Activated CD8-positive, alpha-beta memory T cell treated with anti-CD3 and anti-CD28 coated beads, Interleukin-2, amount 10 ng/mL, durations not matched to agents 7 days and 5 days (primary cell): ENCODE measurements at regions not wholly inside any gene's neighbourhood (a gene's known extent, or its start where the extent isn't known, plus 50 kb on each side); places are given as distances from the start of the nearest gene placed in this dataset.

Experiments
- ATAC-seq: fragments of 150-1000 bp; cut with Tn5 transposase; one replicate; pipeline ENCODE4 v1.10.0; 2021; ENCODE audit warnings: moderate library complexity
- CTCF ChIA-PET: fragments of 350-600 bp; sonication (Branson Sonifier 250); formaldehyde crosslinking; loops from one replicate; lab custom pipeline; 2021; ENCODE audit warnings: antibody characterized with exemption; lab: Charles Lee
- DNase-seq: peaks from one replicate; pipeline ENCODE4 v3.0.0-alpha.2; 2020
- H3K27ac Mint-ChIP-seq: one replicate; pipeline ENCODE4 v1.8.0; 2021; ENCODE audit warnings: mild to moderate bottlenecking, mixed read lengths
- H3K27me3 Mint-ChIP-seq: one replicate; pipeline ENCODE4 v1.8.0; 2021; ENCODE audit warnings: mixed read lengths
- H3K36me3 Mint-ChIP-seq: one replicate; pipeline ENCODE4 v1.8.0; 2021; ENCODE audit warnings: mild to moderate bottlenecking, mixed read lengths
- H3K4me1 Mint-ChIP-seq: one replicate; pipeline ENCODE4 v1.8.0; 2021; ENCODE audit warnings: mixed read lengths
- H3K4me3 Mint-ChIP-seq: one replicate; pipeline ENCODE4 v1.8.0; 2021; ENCODE audit warnings: mild to moderate bottlenecking, moderate library complexity, mixed read lengths
- H3K9me3 Mint-ChIP-seq: one replicate; pipeline ENCODE4 v1.8.0; 2022; ENCODE audit warnings: low read depth, mixed read lengths

GRCh38 chr15:39270934-39271333, 309.9 kb upstream of the THBS1 start:
- Mint-ChIP-seq H3K36me3 (no peaks in the 10 kb centered on the region), H3K4me3 (no peak overlapping the region), H3K9me3 (no peaks in the 10 kb centered on the region), H3K27ac (no peak overlapping the region), H3K4me1 (no peaks in the 10 kb centered on the region), H3K27me3 (peaks cover 18% of the 10 kb centered on the region)
- ATAC-seq (no peak), DNase-seq (no peak)
- CTCF ChIA-PET = no interaction called here

DNA sequence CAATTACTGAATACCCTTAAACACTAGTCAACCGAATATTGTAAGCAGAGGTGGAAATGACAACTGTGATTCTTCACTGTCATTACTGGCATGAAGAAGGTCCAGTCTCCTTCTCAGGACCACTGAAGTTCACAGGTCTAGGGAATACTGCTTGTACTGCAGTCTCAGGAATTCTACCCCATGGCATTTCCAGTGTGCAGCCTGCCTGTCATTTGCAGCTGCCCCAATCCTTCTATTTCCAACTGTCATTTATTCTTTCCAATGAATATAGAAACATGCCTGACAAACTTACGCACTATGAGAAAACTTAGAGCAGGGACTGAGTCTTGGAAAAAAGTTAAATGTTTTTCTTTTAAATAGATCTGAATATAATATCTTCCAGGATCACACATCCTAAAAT, 308.0 kb upstream of the THBS1 start:
- CTCF ChIA-PET = no interaction called here
- no peak for ATAC-seq
- Mint-ChIP-seq H3K4me3 (no peak overlapping the region), H3K4me1 (no peaks in the 10 kb centered on the region), H3K36me3 (no peaks in the 10 kb centered on the region), H3K27me3 (peaks cover 16% of the 10 kb centered on the region), H3K27ac (no peak overlapping the region), H3K9me3 (no peaks in the 10 kb centered on the region)
- no peak for DNase-seq

DNA sequence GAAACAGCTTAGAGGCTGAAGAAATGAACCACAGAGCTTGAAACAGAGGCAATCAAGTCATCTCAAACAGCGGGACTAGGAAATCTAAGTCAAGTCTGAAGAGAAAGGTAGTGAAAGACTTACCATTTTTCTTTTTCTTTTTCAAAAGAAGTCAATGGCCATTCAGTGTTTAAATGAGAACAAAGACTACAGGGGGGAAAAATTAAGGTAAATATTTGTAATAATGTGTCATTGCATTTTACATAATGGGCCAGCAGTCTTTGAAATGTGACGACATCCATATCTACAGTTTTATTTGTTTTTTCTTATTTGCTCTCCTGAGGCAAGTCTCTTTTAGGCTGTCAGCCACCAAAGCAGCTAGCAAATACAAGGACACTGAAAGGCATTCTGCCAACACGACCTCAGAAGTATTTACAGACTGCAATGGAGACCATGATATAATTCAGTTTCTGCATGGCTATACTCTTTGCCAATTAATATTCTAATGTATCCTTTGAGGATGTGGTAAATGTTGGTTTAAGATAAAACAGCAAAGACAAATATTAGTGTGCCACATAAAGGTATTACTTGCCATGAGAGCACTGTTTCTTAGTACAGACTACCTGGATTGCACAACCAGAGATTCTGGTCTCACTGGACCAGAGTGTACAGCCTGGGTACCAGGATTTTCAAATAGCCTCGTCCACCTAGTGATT, 307.0 kb upstream of the THBS1 start:
- CTCF ChIA-PET = no interaction called here
- no peaks in the 10 kb centered on the region for H3K4me1 Mint-ChIP-seq
- DNase-seq (no peak), ATAC-seq (no peak)
- H3K36me3 Mint-ChIP-seq = no peaks in the 10 kb centered on the region
- no peaks in the 10 kb centered on the region for H3K9me3 Mint-ChIP-seq
- H3K27me3 Mint-ChIP-seq = peaks cover 14% of the 10 kb centered on the region
- H3K27ac Mint-ChIP-seq = no peak overlapping the region
- H3K4me3 Mint-ChIP-seq = no peak overlapping the region

DNA sequence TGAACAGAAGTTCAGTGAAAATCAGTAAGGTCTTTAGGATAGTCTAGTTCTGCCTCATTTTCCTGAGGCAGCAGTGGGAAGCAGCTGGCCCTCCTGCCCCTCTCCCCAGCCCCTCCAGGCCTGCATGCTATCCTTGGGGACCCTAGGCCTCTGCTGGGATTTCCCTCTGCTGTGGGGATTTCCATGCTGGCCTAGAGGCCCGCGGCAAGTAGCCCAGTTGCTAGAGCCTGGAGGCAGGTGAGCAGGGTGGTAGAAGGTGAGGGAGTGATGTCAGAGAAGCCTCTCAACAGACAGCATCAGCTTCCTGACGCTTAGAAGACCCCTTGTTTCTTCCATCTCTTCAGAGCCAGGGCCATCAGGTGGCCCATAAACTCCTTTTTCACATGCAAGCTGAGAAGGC, 305.8 kb upstream of the THBS1 start:
- no peak overlapping the region for H3K27ac Mint-ChIP-seq
- CTCF ChIA-PET = no interaction called here
- ATAC-seq (no peak), DNase-seq (no peak)
- no peak overlapping the region for H3K4me3 Mint-ChIP-seq
- no peaks in the 10 kb centered on the region for H3K36me3 Mint-ChIP-seq
- H3K27me3 Mint-ChIP-seq = peaks cover 12% of the 10 kb centered on the region
- H3K9me3 Mint-ChIP-seq = no peaks in the 10 kb centered on the region
- no peaks in the 10 kb centered on the region for H3K4me1 Mint-ChIP-seq

DNA sequence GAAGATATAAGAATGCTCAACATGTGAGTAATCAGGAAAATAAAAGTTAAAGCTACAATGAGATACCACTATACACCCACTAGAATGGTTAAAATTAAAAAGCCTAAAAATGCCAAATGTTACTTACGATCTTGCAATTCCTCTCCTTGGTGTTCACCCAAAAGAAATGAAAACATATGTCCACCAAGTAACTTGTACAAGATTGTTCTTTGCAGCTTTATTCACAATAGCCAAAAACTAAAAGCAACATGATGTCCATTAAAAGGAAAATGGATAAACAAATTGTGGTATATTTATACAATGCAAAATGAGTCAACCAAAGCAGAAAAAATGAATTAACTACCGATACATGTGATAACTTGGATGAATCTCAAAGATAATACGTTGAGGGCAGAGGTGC, 301.6 kb upstream of the THBS1 start:
- Mint-ChIP-seq H3K27me3 (peaks cover 22% of the 10 kb centered on the region), H3K36me3 (no peaks in the 10 kb centered on the region), H3K9me3 (no peaks in the 10 kb centered on the region), H3K4me3 (no peak overlapping the region), H3K27ac (no peak overlapping the region), H3K4me1 (no peaks in the 10 kb centered on the region)
- ATAC-seq (no peak), DNase-seq (no peak)
- CTCF ChIA-PET = no interaction called here

DNA sequence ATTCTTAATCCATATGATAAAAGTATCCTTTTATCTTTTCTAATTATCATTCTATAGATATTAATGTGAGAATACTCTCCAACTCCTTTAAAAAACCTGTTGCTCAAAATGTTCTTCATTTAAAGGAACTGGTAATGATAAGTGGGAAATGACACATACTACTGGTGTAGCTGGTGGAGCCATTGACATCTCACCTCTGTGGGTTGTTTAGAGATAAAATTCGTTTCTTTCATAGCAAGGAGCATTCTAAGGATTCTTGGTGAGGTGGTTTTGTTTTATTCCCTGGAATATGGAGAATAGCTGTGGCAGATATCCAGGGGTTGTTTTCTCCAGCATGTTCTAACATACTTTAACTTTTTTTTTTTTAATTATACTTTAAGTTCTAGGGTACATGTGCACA, 299.8 kb upstream of the THBS1 start:
- no peak for ATAC-seq
- no peak overlapping the region for H3K27ac Mint-ChIP-seq
- DNase-seq = no peak
- peaks cover 35% of the 10 kb centered on the region for H3K27me3 Mint-ChIP-seq
- H3K4me1 Mint-ChIP-seq = no peaks in the 10 kb centered on the region
- CTCF ChIA-PET = no interaction called here
- H3K4me3 Mint-ChIP-seq = no peak overlapping the region
- no peaks in the 10 kb centered on the region for H3K36me3 Mint-ChIP-seq
- H3K9me3 Mint-ChIP-seq = no peaks in the 10 kb centered on the region

DNA sequence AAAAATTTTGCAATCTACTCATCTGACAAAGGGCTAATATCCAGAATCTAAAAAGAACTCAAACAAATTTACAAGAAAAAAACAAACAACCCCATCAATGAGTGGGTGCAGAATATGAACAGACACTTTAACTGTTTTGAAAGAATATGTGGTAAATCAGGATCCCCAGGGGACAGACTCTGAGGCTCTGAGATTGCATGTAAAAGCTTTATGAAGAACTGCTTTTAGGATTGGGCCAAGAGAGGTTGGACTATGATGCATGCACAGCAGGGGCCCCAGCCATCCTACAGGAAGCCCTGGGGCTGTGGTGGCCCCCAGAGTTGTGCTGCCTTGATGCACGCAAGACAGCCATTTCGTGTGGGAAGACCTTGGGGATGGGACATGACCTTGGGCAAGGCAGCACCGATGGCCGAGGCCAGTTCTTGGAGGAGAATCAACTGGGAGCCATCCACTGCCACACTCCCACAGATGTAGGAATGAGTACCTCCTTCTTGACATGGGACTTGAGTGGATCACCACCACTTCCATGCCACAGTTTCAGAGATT, 298.1 kb upstream of the THBS1 start:
- Mint-ChIP-seq H3K4me3 (no peak overlapping the region), H3K9me3 (no peaks in the 10 kb centered on the region), H3K36me3 (no peaks in the 10 kb centered on the region), H3K4me1 (no peaks in the 10 kb centered on the region), H3K27ac (no peak overlapping the region), H3K27me3 (peaks cover 46% of the 10 kb centered on the region)
- no peak for ATAC-seq
- CTCF ChIA-PET = no interaction called here
- no peak for DNase-seq

DNA sequence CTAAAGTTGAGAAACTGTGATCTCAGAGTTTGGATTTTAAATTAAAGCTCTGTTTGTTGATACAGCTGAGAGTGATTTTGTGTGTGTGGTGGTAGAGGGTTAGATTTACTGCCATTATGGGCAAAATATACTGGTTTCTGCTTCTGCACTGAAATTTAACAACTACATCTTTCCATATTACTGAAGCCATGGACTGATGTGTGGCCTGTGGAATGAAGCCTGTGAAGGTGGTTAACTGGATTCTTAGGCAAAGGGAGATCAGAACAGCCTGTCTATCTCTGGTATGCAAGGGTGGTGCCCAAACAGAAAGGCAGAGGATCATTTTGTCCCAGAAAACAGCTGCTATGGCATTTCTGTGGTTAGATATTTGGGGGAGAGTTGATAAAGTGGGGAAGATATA, 297.3 kb upstream of the THBS1 start:
- DNase-seq (no peak), ATAC-seq (no peak)
- Mint-ChIP-seq H3K36me3 (no peaks in the 10 kb centered on the region), H3K4me1 (no peaks in the 10 kb centered on the region), H3K9me3 (no peaks in the 10 kb centered on the region), H3K27me3 (peaks cover 49% of the 10 kb centered on the region), H3K27ac (no peak overlapping the region), H3K4me3 (no peak overlapping the region)
- CTCF ChIA-PET = no interaction called here

GRCh38 chr15:39285071-39285470, 295.8 kb upstream of the THBS1 start:
- CTCF ChIA-PET = no interaction called here
- ATAC-seq = no peak
- no peak for DNase-seq
- H3K4me1 Mint-ChIP-seq = no peaks in the 10 kb centered on the region
- H3K27ac Mint-ChIP-seq = no peak overlapping the region
- no peaks in the 10 kb centered on the region for H3K9me3 Mint-ChIP-seq
- H3K27me3 Mint-ChIP-seq = peaks cover 49% of the 10 kb centered on the region
- no peak overlapping the region for H3K4me3 Mint-ChIP-seq
- no peaks in the 10 kb centered on the region for H3K36me3 Mint-ChIP-seq

GRCh38 chr15:39285663-39286062, 295.2 kb upstream of the THBS1 start:
- no peak for DNase-seq
- H3K9me3 Mint-ChIP-seq = no peaks in the 10 kb centered on the region

DNA sequence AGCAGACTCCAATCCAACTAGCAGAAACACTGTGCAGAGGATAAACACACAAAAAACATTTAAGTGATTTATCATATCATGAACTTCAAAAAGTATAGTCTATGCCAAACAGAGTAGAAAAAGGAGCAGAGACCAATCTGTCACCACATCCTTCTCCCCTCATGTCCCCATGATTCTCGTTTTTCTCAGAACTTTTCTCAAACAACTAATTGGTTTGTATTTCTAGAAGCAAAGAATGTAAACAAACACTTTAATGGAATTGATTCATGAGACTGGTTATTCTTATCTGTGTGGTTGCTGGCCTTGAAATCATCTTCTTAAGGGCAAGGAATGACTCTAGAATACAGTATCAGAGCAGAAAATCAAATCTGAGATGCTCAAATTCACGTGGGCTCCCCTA, 294.2 kb upstream of the THBS1 start:
- DNase-seq = no peak
- no peak overlapping the region for H3K27ac Mint-ChIP-seq
- CTCF ChIA-PET = no interaction called here
- H3K4me3 Mint-ChIP-seq = no peak overlapping the region
- peaks cover 47% of the 10 kb centered on the region for H3K27me3 Mint-ChIP-seq
- H3K4me1 Mint-ChIP-seq = no peaks in the 10 kb centered on the region
- ATAC-seq = no peak
- H3K9me3 Mint-ChIP-seq = no peaks in the 10 kb centered on the region
- no peaks in the 10 kb centered on the region for H3K36me3 Mint-ChIP-seq

More at GRCh38 chr15:39285663-39286062, 295.2 kb upstream of the THBS1 start:
- Mint-ChIP-seq H3K4me3 (no peak overlapping the region), H3K27me3 (peaks cover 49% of the 10 kb centered on the region), H3K4me1 (no peaks in the 10 kb centered on the region), H3K36me3 (no peaks in the 10 kb centered on the region), H3K27ac (no peak overlapping the region)
- no peak for ATAC-seq
- CTCF ChIA-PET = no interaction called here

GRCh38 chr15:39287322-39288195, 293.3 kb upstream of the THBS1 start:
- DNase-seq (no peak), ATAC-seq (no peak)
- no peaks in the 10 kb centered on the region for H3K36me3 Mint-ChIP-seq
- CTCF ChIA-PET = no interaction called here
- no peak overlapping the region for H3K4me3 Mint-ChIP-seq
- H3K9me3 Mint-ChIP-seq = peaks cover 2% of the 10 kb centered on the region
- H3K27ac Mint-ChIP-seq = no peak overlapping the region
- H3K27me3 Mint-ChIP-seq = peaks cover 48% of the 10 kb centered on the region
- H3K4me1 Mint-ChIP-seq = no peaks in the 10 kb centered on the region

- H3K27me3 Mint-ChIP-seq = peaks cover 33% of the 10 kb centered on the region
- H3K36me3 Mint-ChIP-seq = no peaks in the 10 kb centered on the region
- H3K4me1 Mint-ChIP-seq = no peaks in the 10 kb centered on the region
- H3K4me3 Mint-ChIP-seq = no peak overlapping the region
- no peak overlapping the region for H3K27ac Mint-ChIP-seq
- CTCF ChIA-PET = no interaction called here
- DNase-seq = no peak
- peaks cover 2% of the 10 kb centered on the region for H3K9me3 Mint-ChIP-seq
- ATAC-seq = no peak
These were observed 290.0 kb upstream of the THBS1 start for GRCh38 chr15:39290711-39291435.
